K562 (cell line): ENCODE measurements at regions not wholly inside any gene's neighbourhood (a gene's known extent, or its start where the extent isn't known, plus 50 kb on each side); places are given as distances from the start of the nearest gene placed in this dataset.
"Not testable (repeated sequence)": the region's sequence is repeated elsewhere in the genome, so short reads cannot be mapped to it uniquely, and the experiment has no call there.

Source experiments
- ATAC-seq: fragments of 200-7000 bp; cut with Tn5 transposase; 3 replicates; pipeline ENCODE4 v1.9.1; 2020; ENCODE audit warnings: moderate library complexity
- BruUV-seq: library from RNA; stranded (reverse); fragments of 400-500 nt; replicated peaks from 2 replicates; lab custom pipeline; 2021; lab: Mats Ljungman, UMichigan
- CTCF ChIA-PET: fragments of 300-600 bp; formaldehyde crosslinking; extraction: SDS; loops from one replicate; lab custom pipeline; 2021; ENCODE audit warnings: low intra/inter-chr PET ratio; lab: Yijun Ruan, JAX
- POLR2A ChIA-PET: fragments of 300-600, 350-650 bp; sonication (Branson Sonifier 250); formaldehyde crosslinking; extraction: SDS; loops from one replicate; lab custom pipeline; 2021; ENCODE audit warnings: antibody characterized with exemption, inconsistent platforms; lab: Yijun Ruan, JAX
- DNase-seq, 4 experiments: peaks; one replicate each; pipeline versions ENCODE4 v3.0.0 to v3.0.0-alpha.2; 2011 to 2018; ENCODE audit warnings: low spot score in 3 of 4, mixed read lengths in 3 of 4; ENCODE audit errors: extremely low read depth in 1 of 4
- FAIRE-seq: peaks from 2 replicates; lab custom pipeline; 2011; peaks lifted over from hg19 to GRCh38; lab: Jason Lieb, UNC
- H2AFZ ChIP-seq: 2 replicates; pipeline ENCODE4 v1.6.0; 2011; ENCODE audit warnings: low read depth, low read length, control low read depth, inconsistent platforms
- H3K27ac ChIP-seq: fragments of 200-600 bp; 3 replicates; pipeline ENCODE4 v1.8.0; 2011; ENCODE audit warnings: low read depth, mild to moderate bottlenecking, control low read depth, inconsistent platforms, low read length, moderate library complexity, mixed read lengths; ENCODE audit errors: extremely low read depth
- H3K27me3 ChIP-seq, 2 experiments: fragments of 300-600 bp in 1 of 2; 2 replicates in 1 of 2; 3 replicates in 1 of 2; pipeline versions ENCODE4 v1.6.0 to v1.8.0; 2011; ENCODE audit warnings: inconsistent platforms in 2 of 2, low read length in 2 of 2, mild to moderate bottlenecking in 1 of 2, mixed read lengths in 1 of 2, moderate library complexity in 1 of 2; ENCODE audit not compliant: control insufficient read depth in 2 of 2, insufficient read depth in 2 of 2
- H3K36me3 ChIP-seq: fragments of 300-600 bp; 3 replicates; pipeline ENCODE4 v1.8.0; 2011; ENCODE audit warnings: mild to moderate bottlenecking, low read length, inconsistent platforms; ENCODE audit not compliant: control insufficient read depth, insufficient read depth
- H3K4me1 ChIP-seq, 2 experiments: fragments of 200-600 bp in 1 of 2; replicated peaks in 1 of 2; 2 replicates in 1 of 2; 3 replicates in 1 of 2; pipeline versions ENCODE4 v1.5.1 to v1.8.0; 2011; ENCODE audit warnings: inconsistent platforms in 2 of 2, low read length in 2 of 2, mild to moderate bottlenecking in 1 of 2, mixed read lengths in 1 of 2, moderate library complexity in 1 of 2; ENCODE audit not compliant: control insufficient read depth in 2 of 2, insufficient read depth in 2 of 2
- H3K4me2 ChIP-seq: 2 replicates; pipeline ENCODE4 v1.6.1; 2011; ENCODE audit warnings: low read length, control low read depth, inconsistent platforms, mixed read lengths; ENCODE audit not compliant: insufficient read depth
- H3K4me3 ChIP-seq: fragments of 200-600 bp; sonication (generic), shearing (Covaris generic); 2 replicates; pipeline ENCODE4 v1.5.1; 2016; ENCODE audit warnings: control low read depth, inconsistent platforms
- H3K79me2 ChIP-seq: fragments of 200-600 bp; 3 replicates; pipeline ENCODE4 v1.8.0; 2011; ENCODE audit warnings: low read length, inconsistent platforms; ENCODE audit not compliant: control insufficient read depth, insufficient read depth
- H3K9ac ChIP-seq, 2 experiments: 2 replicates each; pipeline versions ENCODE4 v1.6.0 to v1.6.1; 2011; ENCODE audit warnings: low read depth in 2 of 2, low read length in 2 of 2, control low read depth in 1 of 2, inconsistent platforms in 1 of 2, mild to moderate bottlenecking in 1 of 2, mixed read lengths in 1 of 2; ENCODE audit not compliant: insufficient read depth in 1 of 2
- H3K9me1 ChIP-seq: one replicate; pipeline ENCODE4 v1.6.0; 2011; ENCODE audit warnings: inconsistent platforms, mild to moderate bottlenecking, low read length, moderate library complexity; ENCODE audit not compliant: control insufficient read depth, insufficient read depth
- H3K9me3 ChIP-seq: replicated peaks from 2 replicates; pipeline ENCODE4 v1.5.1; 2011; ENCODE audit warnings: low read depth, low read length, inconsistent platforms; ENCODE audit not compliant: control insufficient read depth, insufficient read depth
- H4K20me1 ChIP-seq: replicated peaks from 2 replicates; pipeline ENCODE4 v1.6.1; 2011; ENCODE audit warnings: low read length, inconsistent platforms, mixed read lengths; ENCODE audit not compliant: control insufficient read depth, insufficient read depth
- CXXC5 ChIP-seq: fragments of 250-450 bp; sonication (Bioruptor Pico); IDR thresholded peaks from 2 replicates; pipeline ENCODE4 v1.8.0; 2022; ENCODE audit warnings: inconsistent platforms, mild to moderate bottlenecking, moderate library complexity
- DMBX1 ChIP-seq: fragments of 250-450 bp; sonication (Bioruptor Pico); IDR thresholded peaks from 2 replicates; pipeline ENCODE4 v1.8.0; 2022; ENCODE audit warnings: inconsistent platforms, mild to moderate bottlenecking, moderate library complexity, borderline replicate concordance
- SMAD4 ChIP-seq: fragments of 250-450 bp; sonication (Bioruptor Pico); conservative IDR thresholded peaks from 2 replicates; pipeline ENCODE4 v1.8.0; 2021; ENCODE audit warnings: inconsistent platforms, mild to moderate bottlenecking, moderate library complexity
- WGBS: fragments of 100-300 bp; shearing (Covaris generic); methylation state at CpG from one replicate; pipeline ENCODE4 v1.1.6; 2016; ENCODE audit warnings: low coverage, mixed read lengths; ENCODE audit not compliant: insufficient coverage; ENCODE audit errors: missing lambda C conversion rate; 5-methylcytosine and 5-hydroxymethylcytosine counted together
- in situ Hi-C: fragments of 300-500 bp; cut with MboI; formaldehyde crosslinking; loops from 4 replicates; pipeline ENCODE4 v1.15.0; 2018; ENCODE audit warnings: inconsistent platforms, mixed read lengths
- intact Hi-C: fragments of 100-400 bp; cut with micrococcal nuclease; formaldehyde crosslinking; loops from 2 replicates; pipeline ENCODE4 v1.14.2; 2022

GRCh38 chr2:113571482-113572068 lies 55.5 kb upstream of the RABL2A start:
- H3K4me3 ChIP-seq, CTCF ChIA-PET, FAIRE-seq, H3K9me1 ChIP-seq, H2AFZ ChIP-seq, H3K9me3 ChIP-seq, BruUV-seq, H3K27ac ChIP-seq, H4K20me1 ChIP-seq, H3K9ac ChIP-seq, in situ Hi-C loops, DNase-seq, H3K36me3 ChIP-seq, POLR2A ChIA-PET, H3K79me2 ChIP-seq, H3K4me1 ChIP-seq, intact Hi-C loops, H3K27me3 ChIP-seq, H3K4me2 ChIP-seq: not testable (repeated sequence)
- TF ChIP-seq CXXC5 = 0 out of 2 replicates have a peak, but pooled peaks have one; percentile 19
- 0 out of 2 replicates have a peak, but pooled peaks have one; percentile 42 for TF ChIP-seq SMAD4
- peak; percentile 49; the same call in 1 of the 2 replicates for TF ChIP-seq DMBX1
- WGBS = 65% methylated on average over 2 of the region's 6 CpGs
- ATAC-seq = peak; percentile 32

DNA sequence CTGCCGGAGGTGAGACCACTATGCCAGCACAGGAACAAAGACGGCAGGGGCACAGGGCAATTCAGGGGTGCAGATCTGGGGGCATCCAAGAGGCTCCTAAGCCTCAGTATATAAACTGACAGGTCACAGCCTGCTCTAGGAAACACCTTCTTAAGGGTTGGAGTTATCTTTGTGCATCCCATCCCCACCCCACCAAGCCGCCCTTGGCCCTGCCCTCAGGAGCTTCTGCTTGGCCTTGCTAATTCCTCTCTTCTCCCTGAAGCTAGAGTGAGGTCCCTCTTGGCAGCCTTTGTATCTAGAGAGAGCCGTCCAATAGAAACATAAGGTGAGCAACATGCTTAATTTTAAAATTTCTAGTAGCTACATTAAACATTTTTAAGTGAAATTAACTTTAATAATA lies 51.3 kb upstream of the RABL2A start:
- H3K9ac ChIP-seq, DNase-seq, H3K27me3 ChIP-seq, H3K4me3 ChIP-seq, ATAC-seq, H3K4me1 ChIP-seq, H4K20me1 ChIP-seq, H3K9me3 ChIP-seq, H3K4me2 ChIP-seq, H3K36me3 ChIP-seq, in situ Hi-C loops, H3K27ac ChIP-seq, CTCF ChIA-PET, H2AFZ ChIP-seq, FAIRE-seq, BruUV-seq, H3K79me2 ChIP-seq, POLR2A ChIA-PET, H3K9me1 ChIP-seq, intact Hi-C loops: not testable (repeated sequence)
- WGBS = 33% methylated on average over 1 of the region's 4 CpGs

GRCh38 chr2:113576353-113576752 lies 50.7 kb upstream of the RABL2A start:
- H3K79me2 ChIP-seq, H3K9me3 ChIP-seq, POLR2A ChIA-PET, H3K9me1 ChIP-seq, BruUV-seq, H3K27me3 ChIP-seq, in situ Hi-C loops, H3K27ac ChIP-seq, H3K4me1 ChIP-seq, H2AFZ ChIP-seq, FAIRE-seq, H4K20me1 ChIP-seq, CTCF ChIA-PET, H3K4me2 ChIP-seq, H3K4me3 ChIP-seq, H3K36me3 ChIP-seq, H3K9ac ChIP-seq, ATAC-seq, intact Hi-C loops: not testable (repeated sequence)
- DNase-seq = peak in 2 of 4 experiments; percentile 2 to 21
- WGBS = 79% methylated on average over 7 of the region's 8 CpGs
